ENCODE measurements at regions not wholly inside any gene's neighbourhood (a gene's known extent, or its start where the extent isn't known, plus 50 kb on each side); places are given as distances from the start of the nearest gene placed in this dataset.
"Not testable (repeated sequence)": the region's sequence is repeated elsewhere in the genome, so short reads cannot be mapped to it uniquely, and the experiment has no call there.

- DNase-seq (ENCODE audit: low read depth in 2 of 2) = no peak
Measured at GRCh38 chr20:4469910-4470309, 216.3 kb upstream of the PRNP start.

- DNase-seq (ENCODE audit: low read depth in 2 of 2) = no peak
Measured at GRCh38 chr20:4468114-4468513, 218.1 kb upstream of the PRNP start.

GRCh38 chr20:4465855-4466545, 216.9 kb upstream of the ADRA1D start:
- no peak for DNase-seq (ENCODE audit: low read depth in 2 of 2)

GRCh38 chr20:4465212-4465611, 216.1 kb upstream of the ADRA1D start:
- DNase-seq (ENCODE audit: low read depth in 2 of 2) = no peak

GRCh38 chr20:4462801-4463200, 213.7 kb upstream of the ADRA1D start:
- DNase-seq (ENCODE audit: low read depth in 2 of 2) = not testable (repeated sequence)

- no peak for DNase-seq (ENCODE audit: low read depth in 2 of 2)
Measured at GRCh38 chr20:4459081-4459480, 210.0 kb upstream of the ADRA1D start.

GRCh38 chr20:4457566-4458543, 208.8 kb upstream of the ADRA1D start:
- DNase-seq (ENCODE audit: low read depth in 2 of 2) = no peak

GRCh38 chr20:4455996-4456395, 206.9 kb upstream of the ADRA1D start:
- DNase-seq (ENCODE audit: low read depth in 2 of 2) = no peak

GRCh38 chr20:4455301-4455701, 206.2 kb upstream of the ADRA1D start:
- DNase-seq (ENCODE audit: low read depth in 2 of 2) = no peak

- no peak for DNase-seq (ENCODE audit: low read depth in 2 of 2)
Measured at GRCh38 chr20:4454111-4454510, 205.0 kb upstream of the ADRA1D start.

GRCh38 chr20:4453359-4453758, 204.3 kb upstream of the ADRA1D start:
- no peak for DNase-seq (ENCODE audit: low read depth in 2 of 2)

- no peak for DNase-seq (ENCODE audit: low read depth in 2 of 2)
Measured at GRCh38 chr20:4451487-4452081, 202.5 kb upstream of the ADRA1D start.

- DNase-seq (ENCODE audit: low read depth in 2 of 2) = no peak
Measured at GRCh38 chr20:4449957-4450715, 201.0 kb upstream of the ADRA1D start.

GRCh38 chr20:4445784-4446183, 196.7 kb upstream of the ADRA1D start:
- no peak for DNase-seq (ENCODE audit: low read depth in 2 of 2)

GRCh38 chr20:4445331-4445730, 196.2 kb upstream of the ADRA1D start:
- DNase-seq (ENCODE audit: low read depth in 2 of 2) = no peak

- no peak for DNase-seq (ENCODE audit: low read depth in 2 of 2)
Measured at GRCh38 chr20:4444404-4444803, 195.3 kb upstream of the ADRA1D start.

GRCh38 chr20:4443016-4443415, 193.9 kb upstream of the ADRA1D start:
- no peak for DNase-seq (ENCODE audit: low read depth in 2 of 2)

GRCh38 chr20:4441871-4442270, 192.8 kb upstream of the ADRA1D start:
- DNase-seq (ENCODE audit: low read depth in 2 of 2) = no peak

- DNase-seq (ENCODE audit: low read depth in 2 of 2) = no peak
Measured at GRCh38 chr20:4441191-4441590, 192.1 kb upstream of the ADRA1D start.

- DNase-seq (ENCODE audit: low read depth in 2 of 2) = no peak
Measured at GRCh38 chr20:4439461-4439860, 190.4 kb upstream of the ADRA1D start.

- DNase-seq (ENCODE audit: low read depth in 2 of 2) = no peak
Measured at GRCh38 chr20:4437131-4437530, 188.0 kb upstream of the ADRA1D start.
